Thyroid gland (tissue), 4 donors: ENCODE measurements at regions not wholly inside any gene's neighbourhood (a gene's known extent, or its start where the extent isn't known, plus 50 kb on each side); places are given as distances from the start of the nearest gene placed in this dataset.

ENCODE experiments used
- DNase-seq, 2 donors: peaks; one replicate each; pipeline ENCODE4 v3.0.0-alpha.2; 2019
- H3K27ac ChIP-seq, 3 donors: fragments of 200-600 bp; sonication (generic); 1 replicate in 2 of 3; 2 replicates in 1 of 3; pipeline ENCODE4 v1.5.1; 2016 to 2019; ENCODE audit warnings: mild to moderate bottlenecking in 1 of 3, moderate library complexity in 1 of 3
- H3K27me3 ChIP-seq: fragments of 200-600 bp; sonication (generic); one replicate; pipeline ENCODE4 v1.5.1; 2019
- H3K36me3 ChIP-seq, 2 donors: fragments of 200-600 bp; sonication (generic); one replicate each; pipeline ENCODE4 v1.5.1; 2016 to 2019
- H3K4me1 ChIP-seq, 2 donors: fragments of 200-600 bp; sonication (generic); one replicate each; pipeline ENCODE4 v1.5.1; 2017 to 2019
- H3K4me3 ChIP-seq, 3 donors: fragments of 200-600 bp; sonication (generic); replicated peaks in 1 of 3; 1 replicate in 2 of 3; 2 replicates in 1 of 3; pipeline ENCODE4 v1.5.1; 2016; ENCODE audit warnings: mild to moderate bottlenecking in 1 of 3
- H3K9me3 ChIP-seq: fragments of 200-600 bp; sonication (generic); one replicate; pipeline ENCODE4 v1.5.1; 2017
- CTCF ChIP-seq, 6 experiments: fragments of 200-600 bp in 3 of 6; fragments of 450-650 bp in 3 of 6; sonication (generic) in 3 of 6; IDR thresholded peaks; one replicate each; pipeline ENCODE4 v1.5.1; 2016 to 2019; ENCODE audit warnings: antibody characterized with exemption in 6 of 6, mild to moderate bottlenecking in 2 of 6, inconsistent platforms in 1 of 6, moderate library complexity in 1 of 6
- POLR2A ChIP-seq, 2 donors: fragments of 450-650 bp; IDR thresholded peaks; one replicate each; pipeline ENCODE4 v1.6.1; 2017; ENCODE audit warnings: antibody characterized with exemption in 2 of 2, mild to moderate bottlenecking in 2 of 2, moderate library complexity in 1 of 2
- WGBS, 2 donors: methylation state at CpG; one replicate each; pipeline ENCODE4 v1.1.5; 2017; 5-methylcytosine and 5-hydroxymethylcytosine counted together
- intact Hi-C: fragments of 100-400 bp; cut with DNase I; formaldehyde crosslinking; loops from one replicate; pipeline ENCODE4 v1.15.1; 2023

- no peak overlapping the region for H3K4me3 ChIP-seq
- intact Hi-C loops = no loop called here
- TF ChIP-seq POLR2A (IDR thresholded peaks at IDR 0.05) (no peak), CTCF (IDR thresholded peaks at IDR 0.05) (no peak)
- H3K27me3 ChIP-seq = no peaks in the 10 kb centered on the region
- no peak for DNase-seq
- H3K27ac ChIP-seq = no peak overlapping the region
- WGBS, 2 donors = 24 to 38% methylated on average over 10 to 12 of the region's 12 CpGs
- H3K4me1 ChIP-seq = no peaks in the 10 kb centered on the region
- H3K36me3 ChIP-seq = no peaks in the 10 kb centered on the region
- no peaks in the 10 kb centered on the region for H3K9me3 ChIP-seq
Measured at GRCh38 chr6:169890049-169890448, 138.6 kb downstream of the ERMARD start.

- H3K4me3 ChIP-seq = no peak overlapping the region
- no peak for DNase-seq
- TF ChIP-seq CTCF (IDR thresholded peaks at IDR 0.05) = no peak
- no peak for TF ChIP-seq POLR2A (IDR thresholded peaks at IDR 0.05)
- H3K36me3 ChIP-seq = no peaks in the 10 kb centered on the region
- no peak overlapping the region for H3K27ac ChIP-seq
- H3K27me3 ChIP-seq = no peaks in the 10 kb centered on the region
- WGBS, 2 donors = 89 to 91% methylated on average over 14 of the region's 14 CpGs
- H3K4me1 ChIP-seq = no peaks in the 10 kb centered on the region
- intact Hi-C loops = no loop called here
- no peaks in the 10 kb centered on the region for H3K9me3 ChIP-seq
Measured at GRCh38 chr6:169887529-169888140, 136.2 kb downstream of the ERMARD start.

- H3K9me3 ChIP-seq = no peaks in the 10 kb centered on the region
- no peaks in the 10 kb centered on the region for H3K4me1 ChIP-seq
- intact Hi-C loops = no loop called here
- no peak overlapping the region for H3K4me3 ChIP-seq
- H3K36me3 ChIP-seq = no peaks in the 10 kb centered on the region
- no peaks in the 10 kb centered on the region for H3K27me3 ChIP-seq
- no peak for TF ChIP-seq CTCF (IDR thresholded peaks at IDR 0.05)
- no peak for TF ChIP-seq POLR2A (IDR thresholded peaks at IDR 0.05)
- no peak overlapping the region for H3K27ac ChIP-seq
- 81 to 87% methylated on average over 10 to 15 of the region's 15 CpGs for WGBS, 2 donors
- DNase-seq = no peak
Measured at GRCh38 chr6:169886631-169887227, 135.3 kb downstream of the ERMARD start.

GRCh38 chr6:169885831-169886230 is 134.4 kb downstream of the ERMARD start:
- Histone ChIP-seq H3K27ac (no peak overlapping the region), H3K4me3 (no peak overlapping the region), H3K36me3 (no peaks in the 10 kb centered on the region), H3K4me1 (no peaks in the 10 kb centered on the region), H3K27me3 (no peaks in the 10 kb centered on the region), H3K9me3 (no peaks in the 10 kb centered on the region)
- DNase-seq = no peak
- intact Hi-C loops = no loop called here
- 82 to 83% methylated on average over 3 to 4 of the region's 4 CpGs for WGBS, 2 donors
- TF ChIP-seq POLR2A (IDR thresholded peaks at IDR 0.05) (no peak), CTCF (IDR thresholded peaks at IDR 0.05) (no peak)

- Histone ChIP-seq H3K36me3 (no peaks in the 10 kb centered on the region), H3K27me3 (no peaks in the 10 kb centered on the region), H3K9me3 (no peaks in the 10 kb centered on the region), H3K4me3 (no peak overlapping the region), H3K4me1 (no peaks in the 10 kb centered on the region), H3K27ac (no peak overlapping the region)
- intact Hi-C loops = no loop called here
- TF ChIP-seq CTCF (IDR thresholded peaks at IDR 0.05) (no peak), POLR2A (IDR thresholded peaks at IDR 0.05) (no peak)
- DNase-seq = no peak
Measured at GRCh38 chr6:169885131-169885530, 133.7 kb downstream of the ERMARD start.
